LNCAP (cell line): ENCODE measurements at regions not wholly inside any gene's neighbourhood (a gene's known extent, or its start where the extent isn't known, plus 50 kb on each side); places are given as distances from the start of the nearest gene placed in this dataset.

Experiments used
- TF ChIP-seq, protein P1 (sequence below): fragments of 450-650 bp; IDR thresholded peaks from 2 replicates; pipeline ENCODE4 v1.5.1; 2017; ENCODE audit warnings: mild to moderate bottlenecking

DNA sequence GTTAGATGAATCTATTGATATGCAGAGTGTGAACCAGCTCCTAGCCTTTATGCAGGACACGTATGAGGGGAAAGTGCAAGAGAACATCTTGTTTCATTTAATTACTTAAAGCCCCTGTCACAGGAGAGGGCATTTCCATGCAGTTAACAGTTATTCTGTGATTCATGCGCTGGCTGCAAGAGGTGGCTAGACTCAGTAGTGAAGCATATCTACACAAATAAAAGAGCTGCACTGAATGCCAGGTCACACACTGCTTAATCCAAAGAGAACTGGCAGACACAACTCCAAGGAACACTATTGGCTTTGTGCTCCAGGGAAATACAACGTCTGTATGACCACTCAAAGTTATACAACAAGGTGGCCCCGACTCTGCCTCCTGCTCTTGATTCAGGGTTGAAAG, 394.1 kb downstream of the C12orf75 start:
- TF ChIP-seq, protein P1, sequence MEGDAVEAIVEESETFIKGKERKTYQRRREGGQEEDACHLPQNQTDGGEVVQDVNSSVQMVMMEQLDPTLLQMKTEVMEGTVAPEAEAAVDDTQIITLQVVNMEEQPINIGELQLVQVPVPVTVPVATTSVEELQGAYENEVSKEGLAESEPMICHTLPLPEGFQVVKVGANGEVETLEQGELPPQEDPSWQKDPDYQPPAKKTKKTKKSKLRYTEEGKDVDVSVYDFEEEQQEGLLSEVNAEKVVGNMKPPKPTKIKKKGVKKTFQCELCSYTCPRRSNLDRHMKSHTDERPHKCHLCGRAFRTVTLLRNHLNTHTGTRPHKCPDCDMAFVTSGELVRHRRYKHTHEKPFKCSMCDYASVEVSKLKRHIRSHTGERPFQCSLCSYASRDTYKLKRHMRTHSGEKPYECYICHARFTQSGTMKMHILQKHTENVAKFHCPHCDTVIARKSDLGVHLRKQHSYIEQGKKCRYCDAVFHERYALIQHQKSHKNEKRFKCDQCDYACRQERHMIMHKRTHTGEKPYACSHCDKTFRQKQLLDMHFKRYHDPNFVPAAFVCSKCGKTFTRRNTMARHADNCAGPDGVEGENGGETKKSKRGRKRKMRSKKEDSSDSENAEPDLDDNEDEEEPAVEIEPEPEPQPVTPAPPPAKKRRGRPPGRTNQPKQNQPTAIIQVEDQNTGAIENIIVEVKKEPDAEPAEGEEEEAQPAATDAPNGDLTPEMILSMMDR = no peak

DNA sequence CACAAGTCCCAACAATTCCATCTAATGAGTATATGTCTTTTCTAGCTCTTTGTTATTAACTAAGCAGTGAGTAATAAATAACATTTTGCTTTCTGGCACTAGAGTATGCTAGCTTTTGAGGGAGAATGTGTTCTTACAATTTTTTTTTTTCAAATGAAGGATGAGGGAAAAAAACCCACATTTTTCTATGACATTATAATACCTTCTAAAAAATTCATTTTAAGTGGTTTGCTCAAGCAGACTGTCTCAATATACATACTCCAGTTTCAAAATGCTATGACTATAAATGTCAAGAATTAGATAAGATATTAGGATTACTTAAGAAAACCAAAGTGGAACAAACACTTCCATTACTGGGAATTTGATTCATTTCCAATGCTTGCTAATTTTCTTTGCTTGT, 394.6 kb downstream of the C12orf75 start:
- TF ChIP-seq, protein P1 = no peak

DNA sequence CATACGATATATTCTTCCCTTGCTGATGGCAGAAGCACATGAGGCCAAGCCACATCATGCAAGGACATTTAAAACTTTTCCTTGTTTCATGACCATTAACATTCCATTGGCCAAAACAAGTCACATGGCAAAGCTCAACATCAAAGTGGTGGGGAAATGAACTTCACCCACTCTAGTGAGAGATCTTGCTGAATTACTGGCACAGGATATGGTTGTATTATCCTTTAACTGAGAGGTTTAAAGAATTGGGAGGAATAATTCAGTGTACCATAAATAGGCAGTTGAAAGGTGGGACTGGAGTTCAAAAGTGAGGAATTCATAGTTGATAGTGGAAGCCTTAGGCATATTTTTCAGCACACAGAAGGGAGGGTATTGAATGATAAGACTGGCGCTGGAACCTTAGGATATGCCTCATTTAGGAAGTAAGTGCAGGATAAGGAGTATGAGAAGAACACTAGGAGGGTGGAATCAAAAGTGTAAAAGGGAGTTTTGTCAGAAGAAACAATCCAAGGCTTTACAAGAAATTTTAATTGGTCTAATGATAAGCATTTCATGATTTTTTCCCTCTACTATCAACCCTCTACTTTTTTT, 398.8 kb downstream of the C12orf75 start:
- TF ChIP-seq, protein P1 = no peak

DNA sequence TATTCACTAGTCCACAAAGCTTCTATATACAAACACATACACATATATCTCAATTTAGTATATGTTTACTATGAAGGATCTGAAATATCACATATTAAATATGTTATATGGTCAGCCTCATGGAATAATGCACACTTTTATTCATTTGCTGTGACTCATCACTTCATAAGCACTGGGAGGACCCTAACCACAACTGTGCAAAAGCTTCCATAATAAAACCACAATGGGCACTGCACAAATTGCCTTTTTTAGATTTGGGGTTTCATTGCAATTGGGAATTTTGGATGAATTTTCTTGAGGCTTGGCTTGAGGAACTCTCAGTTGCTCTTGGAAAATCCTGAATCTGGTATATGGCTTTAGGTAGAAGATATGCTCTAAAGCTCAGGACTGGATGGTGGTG, 399.4 kb downstream of the C12orf75 start:
- TF ChIP-seq, protein P1 = no peak

DNA sequence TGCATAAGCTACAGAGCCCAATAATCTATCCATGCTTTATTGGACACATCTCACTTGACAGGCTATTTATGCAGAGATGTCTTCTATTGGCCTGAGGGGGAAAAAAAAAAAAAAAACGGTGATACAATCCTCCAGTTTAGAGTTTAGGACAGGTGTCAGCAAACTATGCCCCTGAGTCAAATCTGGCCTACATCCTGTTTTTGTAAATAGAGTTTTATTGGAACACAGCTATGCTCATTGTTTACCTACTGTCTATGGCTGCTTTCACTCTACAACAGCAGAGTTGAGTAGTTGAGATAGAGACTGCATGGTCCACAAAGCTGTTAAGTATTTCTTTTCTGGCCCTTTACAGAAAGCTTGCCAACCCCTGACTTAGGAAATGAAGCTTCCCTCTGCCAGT, 403.1 kb downstream of the C12orf75 start:
- TF ChIP-seq, protein P1 = no peak

DNA sequence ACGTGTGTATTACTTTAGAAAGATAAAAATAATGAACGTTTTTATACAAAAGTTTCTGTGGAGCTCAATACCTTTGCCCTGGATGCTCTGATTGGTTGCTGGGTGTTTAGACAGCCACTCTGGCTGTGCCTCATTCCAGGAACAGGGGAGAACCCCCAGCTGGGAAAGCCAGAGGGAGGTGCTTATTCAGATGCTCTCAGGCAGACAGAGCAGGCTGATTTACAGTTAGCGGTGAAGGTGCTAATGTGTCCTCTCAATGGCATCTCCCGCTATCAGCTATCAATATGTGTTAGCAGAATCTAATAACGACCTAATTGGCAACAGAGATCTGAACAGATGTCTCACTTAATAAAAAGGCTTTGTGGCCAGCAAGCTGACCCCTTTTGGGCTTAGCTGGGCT, 402.3 kb downstream of the NUAK1 start:
- TF ChIP-seq, protein P1 = no peak

DNA sequence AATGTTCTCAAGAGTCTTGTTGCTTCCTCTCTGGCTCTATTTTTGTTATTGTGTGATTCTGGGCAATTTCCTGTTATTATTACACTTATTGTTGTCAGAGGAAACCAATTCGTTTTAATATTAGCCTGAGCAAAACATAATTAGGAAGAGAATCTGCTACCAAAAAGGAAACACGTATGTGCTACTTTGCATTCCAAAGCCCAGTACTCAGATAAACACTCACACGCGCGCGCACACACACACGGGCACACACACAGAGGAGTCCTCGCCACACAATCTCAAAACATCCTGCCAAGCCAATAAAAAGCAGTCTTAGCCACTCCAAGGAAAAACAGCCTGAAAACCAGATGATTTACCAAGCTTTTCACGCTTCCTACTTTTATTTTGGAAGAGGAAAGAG, 400.7 kb downstream of the NUAK1 start:
- TF ChIP-seq, protein P1 = no peak

DNA sequence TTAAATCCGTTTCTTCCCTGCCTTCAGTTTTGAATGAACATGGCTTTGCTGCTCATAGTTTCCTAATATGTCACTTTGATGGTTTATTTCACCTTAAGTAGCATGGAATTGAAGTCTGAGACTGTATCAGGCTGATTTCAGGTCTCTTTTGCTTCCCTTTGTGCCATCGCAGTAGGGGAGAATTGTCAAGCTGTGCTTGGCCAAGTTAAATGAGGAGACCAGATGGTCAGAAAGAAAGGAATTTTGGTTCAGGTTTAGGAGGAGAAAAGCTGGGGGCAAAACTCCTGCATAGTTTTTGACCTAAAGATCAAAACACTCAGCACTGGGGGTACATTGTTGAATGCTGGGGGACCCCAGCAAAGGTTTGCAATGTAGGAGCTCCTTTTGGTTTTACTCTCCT, 398.4 kb downstream of the NUAK1 start:
- TF ChIP-seq, protein P1 = no peak
